Upper lobe of left lung (tissue), 4 donors: ENCODE measurements at regions not wholly inside any gene's neighbourhood (a gene's known extent, or its start where the extent isn't known, plus 50 kb on each side); places are given as distances from the start of the nearest gene placed in this dataset.

Experiments
- CTCF ChIP-seq, 6 experiments: fragments of 450-650 bp in 4 of 6; fragments of 200-600 bp in 2 of 6; sonication (generic) in 2 of 6; IDR thresholded peaks; one replicate each; pipeline ENCODE4 v1.5.1; 2016 to 2019; ENCODE audit warnings: antibody characterized with exemption in 6 of 6
- EP300 ChIP-seq, 4 donors: sonication (generic); formaldehyde crosslinking; IDR thresholded peaks; one replicate each; pipeline ENCODE4 v1.5.1; 2017; ENCODE audit warnings: antibody characterized with exemption in 4 of 4, control low read depth in 2 of 4
- POLR2A ChIP-seq, 4 donors: fragments of 450-650 bp; IDR thresholded peaks; one replicate each; pipeline ENCODE4 v1.5.1; 2016 to 2017; ENCODE audit warnings: antibody characterized with exemption in 4 of 4, mild to moderate bottlenecking in 2 of 4
- POLR2AphosphoS5 ChIP-seq, 2 donors: sonication (generic); formaldehyde crosslinking; IDR thresholded peaks; one replicate each; pipeline ENCODE4 v1.5.1; 2017; ENCODE audit warnings: antibody characterized with exemption in 2 of 2

GRCh38 chr7:21281193-21281592 lies 146.7 kb upstream of the SP4 start:
- TF ChIP-seq POLR2AphosphoS5 (IDR thresholded peaks at IDR 0.05) (no peak), CTCF (IDR thresholded peaks at IDR 0.05) (no peak), EP300 (IDR thresholded peaks at IDR 0.05) (no peak), POLR2A (IDR thresholded peaks at IDR 0.05) (no peak)
